H54 (cell line): ENCODE measurements at regions not wholly inside any gene's neighbourhood (a gene's known extent, or its start where the extent isn't known, plus 50 kb on each side); places are given as distances from the start of the nearest gene placed in this dataset.
"Not testable (repeated sequence)": the region's sequence is repeated elsewhere in the genome, so short reads cannot be mapped to it uniquely, and the experiment has no call there.

ENCODE experiments used
- DNase-seq: peaks from one replicate; pipeline ENCODE4 v3.0.0; 2011; ENCODE audit warnings: low spot score, mixed read lengths; ENCODE audit not compliant: insufficient read length
- FAIRE-seq: peaks from 3 replicates; lab custom pipeline; 2011; peaks lifted over from hg19 to GRCh38; lab: Jason Lieb, UNC
- POLR2A ChIP-seq: IDR thresholded peaks from 2 replicates; pipeline ENCODE4 v1.6.1; 2011; ENCODE audit warnings: low read depth, mild to moderate bottlenecking, low read length

DNA sequence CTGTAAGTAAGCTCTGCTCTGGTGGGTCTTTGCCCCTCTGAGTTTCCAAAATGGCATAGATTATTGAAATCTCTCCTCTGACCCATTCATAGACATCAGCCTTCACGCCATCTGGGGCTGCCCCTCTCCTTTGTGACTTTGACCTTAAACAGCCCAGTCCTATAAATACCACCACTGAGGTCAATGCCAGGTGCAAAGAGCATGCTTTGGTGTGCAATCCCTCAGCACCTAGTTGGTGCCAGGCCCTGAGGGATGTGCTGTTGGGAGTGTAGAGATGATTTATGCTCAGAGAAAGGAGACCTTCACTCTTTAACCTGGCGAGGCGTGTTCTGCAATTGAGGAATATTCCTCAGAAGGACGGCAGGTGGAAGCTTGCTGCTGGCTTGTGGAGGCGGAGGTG is 121.7 kb upstream of the TSHZ3 start:
- FAIRE-seq (no peak), DNase-seq (no peak)
- TF ChIP-seq POLR2A, result no peak

DNA sequence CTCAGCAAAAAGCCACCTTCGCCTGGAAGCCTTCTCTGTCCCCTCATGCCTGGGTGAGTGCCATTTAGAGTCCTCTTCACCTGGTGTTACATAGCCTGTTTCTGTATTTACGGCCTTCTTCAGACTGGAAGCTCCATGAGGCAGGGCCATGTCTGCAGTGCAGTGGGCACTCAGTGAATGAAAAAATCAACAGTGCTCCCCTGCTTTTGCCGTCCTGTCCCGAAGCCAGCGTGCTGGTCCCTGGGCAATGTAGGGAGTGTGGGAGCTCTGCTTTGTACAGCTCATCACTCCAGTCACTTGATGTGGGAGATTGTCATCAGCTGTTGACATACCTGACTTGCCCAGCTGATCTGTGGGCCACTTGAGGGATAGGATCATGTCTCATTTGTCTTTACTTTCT is 129.0 kb upstream of the TSHZ3 start:
- no peak for TF ChIP-seq POLR2A
- no peak for FAIRE-seq
- no peak for DNase-seq

DNA sequence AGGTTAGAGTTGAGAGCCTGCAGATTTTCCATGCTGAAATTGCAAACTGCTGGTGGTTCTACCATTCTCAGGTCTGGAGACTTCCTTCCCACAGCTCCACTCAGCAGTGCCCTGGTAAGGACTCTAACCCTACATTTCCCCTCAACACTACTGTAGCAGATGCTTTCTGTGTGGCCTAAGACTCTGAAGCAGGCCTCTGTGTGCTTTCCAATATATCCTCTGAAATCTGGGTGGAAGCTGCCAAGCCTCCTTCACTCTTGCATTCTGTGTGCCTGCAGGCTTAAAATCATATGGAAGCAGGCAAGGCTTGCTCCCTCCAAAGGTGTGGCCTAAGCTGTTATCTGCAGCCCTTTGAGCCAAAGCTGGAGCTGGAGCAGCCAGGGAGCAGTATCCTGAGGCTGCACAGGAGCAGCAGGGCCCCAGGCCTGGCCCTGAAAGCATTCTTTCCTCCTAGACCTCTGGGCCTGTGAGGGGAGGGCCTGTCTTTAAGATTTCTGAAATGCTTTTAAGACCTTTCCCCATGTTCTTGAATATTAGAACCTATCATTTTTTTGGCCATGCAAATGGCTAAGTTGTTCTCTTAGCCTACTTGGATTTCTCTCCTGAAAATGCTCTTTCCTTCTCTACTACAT is 134.1 kb upstream of the TSHZ3 start:
- no peak for TF ChIP-seq POLR2A
- FAIRE-seq (no peak), DNase-seq (no peak)

DNA sequence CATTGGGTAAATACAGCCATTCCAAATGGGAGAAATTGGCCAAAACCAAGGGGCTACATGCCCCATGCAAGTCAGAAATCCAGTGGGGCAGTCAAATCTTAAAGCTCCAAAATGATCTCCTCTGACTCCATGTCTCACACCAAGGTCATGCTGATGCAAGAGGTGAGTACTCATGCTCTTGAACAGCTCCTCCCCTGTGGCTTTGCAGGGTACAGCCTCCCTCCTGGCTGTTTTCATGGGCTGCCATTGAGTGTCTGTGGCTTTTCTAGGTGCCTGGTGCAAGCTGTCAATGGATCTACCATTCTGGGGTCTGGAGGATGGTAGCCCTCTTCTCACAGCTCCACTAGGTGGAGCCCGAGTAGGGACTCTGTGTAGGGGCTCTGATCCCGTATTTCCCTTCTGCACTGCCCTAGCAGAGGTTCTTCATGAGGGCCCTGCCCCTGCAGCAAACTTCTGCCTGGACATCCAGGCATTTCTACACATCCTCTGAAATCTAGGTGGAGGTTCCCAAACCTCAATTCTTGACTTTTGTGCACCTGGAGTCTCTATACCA is 135.7 kb upstream of the TSHZ3 start:
- FAIRE-seq, DNase-seq: not testable (repeated sequence)

DNA sequence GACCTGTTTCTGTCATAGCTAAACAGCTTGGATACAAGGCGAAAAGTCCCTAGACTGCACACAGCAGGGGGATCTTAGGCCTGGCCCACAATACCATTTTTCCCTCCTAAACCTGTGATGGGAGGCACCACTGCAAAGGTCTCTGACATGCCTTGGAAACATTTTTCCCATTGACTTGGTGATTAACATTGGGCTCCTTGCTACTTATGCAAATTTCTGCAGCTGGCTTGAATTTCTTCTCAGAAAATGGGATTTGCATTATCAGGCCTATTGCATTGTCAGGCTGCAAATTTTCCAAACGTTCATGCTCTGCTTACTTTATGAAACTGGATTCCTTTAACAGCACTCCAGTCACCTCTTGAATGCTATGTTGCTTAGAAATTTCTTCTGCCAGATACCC is 136.2 kb upstream of the TSHZ3 start:
- TF ChIP-seq POLR2A, result no peak
- FAIRE-seq, result no peak
- DNase-seq, result no peak

DNA sequence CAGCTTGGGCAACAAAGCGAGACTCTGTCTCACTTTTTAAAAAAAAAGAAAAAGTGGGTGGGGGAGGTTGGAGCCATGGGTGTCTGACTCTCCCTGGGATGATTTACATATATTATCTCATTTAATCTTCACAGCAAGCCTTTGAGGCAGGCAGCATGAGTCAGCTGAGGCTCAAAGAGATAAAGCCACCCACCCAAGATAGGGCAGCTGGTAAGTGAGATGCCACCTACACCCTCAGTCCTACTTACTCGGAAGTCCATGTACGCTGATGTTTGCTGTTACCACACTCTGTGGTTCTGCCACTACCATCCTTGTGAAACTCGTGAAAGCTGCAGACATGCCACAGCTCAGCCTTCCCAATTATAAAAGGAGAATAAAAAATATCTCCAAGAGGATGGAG is 142.0 kb upstream of the TSHZ3 start:
- DNase-seq (no peak), FAIRE-seq (no peak)
- TF ChIP-seq POLR2A, result no peak

DNA sequence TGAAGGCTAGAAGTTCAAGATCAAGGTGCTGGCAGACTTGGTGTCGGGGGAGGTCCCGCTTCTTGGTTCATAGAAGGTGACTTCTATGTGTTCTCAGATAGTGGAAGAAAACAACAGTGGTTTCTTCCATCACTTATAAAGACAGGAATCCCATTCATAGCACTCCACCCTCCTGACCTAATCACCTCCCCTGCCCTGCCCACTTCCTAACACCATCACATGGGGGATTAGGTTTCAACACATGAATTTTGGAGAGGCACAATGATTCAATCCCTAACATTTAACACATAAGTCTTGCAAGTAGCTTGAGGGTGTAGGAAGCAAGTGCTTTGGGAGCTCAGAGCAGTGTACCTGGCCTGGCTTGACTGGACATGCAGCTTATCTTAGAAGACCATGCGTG is 142.8 kb upstream of the TSHZ3 start:
- DNase-seq (no peak), FAIRE-seq (no peak)
- no peak for TF ChIP-seq POLR2A

DNA sequence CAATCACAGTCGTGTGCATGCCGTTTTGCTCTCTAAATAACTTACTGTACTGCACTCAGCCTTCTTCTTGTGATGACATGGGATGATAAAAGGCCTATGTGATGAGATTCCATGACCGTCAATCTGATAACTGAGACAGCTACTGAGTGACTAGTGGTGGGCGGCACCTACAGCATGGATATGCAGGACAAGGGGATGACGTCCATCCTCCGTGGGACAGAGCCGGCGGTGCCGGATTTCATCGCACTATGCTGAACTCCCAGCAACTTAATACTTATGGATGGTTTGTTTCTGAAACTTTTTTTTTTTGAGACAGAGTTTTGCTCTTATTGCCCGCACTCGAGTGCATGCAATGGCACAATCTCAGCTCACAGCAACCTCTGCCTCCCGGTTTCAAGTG is 146.8 kb upstream of the TSHZ3 start:
- DNase-seq (no peak), FAIRE-seq (no peak)
- no peak for TF ChIP-seq POLR2A

DNA sequence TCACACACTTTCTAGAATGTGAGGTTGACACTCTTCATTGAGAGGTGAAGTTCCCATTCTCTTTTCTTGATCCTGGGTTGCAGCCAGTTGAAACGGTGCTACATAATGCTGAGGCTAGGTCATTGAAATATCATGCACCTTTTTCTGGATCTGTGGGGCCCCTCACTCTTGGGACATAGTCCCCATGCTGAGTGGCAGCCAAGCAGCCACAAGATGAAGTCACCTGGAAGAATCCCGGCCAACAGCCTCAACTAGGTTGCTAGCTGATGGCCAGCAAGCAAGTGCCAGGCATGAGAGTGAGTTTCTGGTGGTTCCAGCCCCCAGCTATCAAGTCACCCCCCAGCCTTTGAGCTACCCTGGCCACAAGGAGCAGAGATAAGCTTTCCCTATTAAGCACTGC is 148.5 kb upstream of the TSHZ3 start:
- no peak for FAIRE-seq
- DNase-seq, result no peak
- TF ChIP-seq POLR2A, result no peak

DNA sequence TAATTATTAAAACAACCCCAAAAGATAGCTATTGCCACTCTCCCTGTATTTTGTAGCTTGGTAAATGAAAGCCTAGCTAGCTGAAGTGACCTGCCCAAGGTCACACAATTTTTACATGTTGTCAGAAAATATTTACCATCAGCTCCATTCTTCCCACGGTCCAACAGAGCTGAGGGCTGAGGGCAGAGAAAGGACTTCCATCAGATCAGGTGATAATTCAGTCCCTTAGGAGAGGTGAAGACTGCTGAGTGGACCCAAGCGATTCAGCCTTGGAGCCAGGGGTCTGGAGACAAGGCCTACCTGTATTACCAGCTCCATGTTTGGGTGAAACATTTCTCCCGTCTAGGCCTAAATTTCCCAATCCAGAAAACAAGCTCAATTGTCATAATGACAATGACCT is 149.5 kb upstream of the TSHZ3 start:
- no peak for TF ChIP-seq POLR2A
- DNase-seq (no peak), FAIRE-seq (no peak)

DNA sequence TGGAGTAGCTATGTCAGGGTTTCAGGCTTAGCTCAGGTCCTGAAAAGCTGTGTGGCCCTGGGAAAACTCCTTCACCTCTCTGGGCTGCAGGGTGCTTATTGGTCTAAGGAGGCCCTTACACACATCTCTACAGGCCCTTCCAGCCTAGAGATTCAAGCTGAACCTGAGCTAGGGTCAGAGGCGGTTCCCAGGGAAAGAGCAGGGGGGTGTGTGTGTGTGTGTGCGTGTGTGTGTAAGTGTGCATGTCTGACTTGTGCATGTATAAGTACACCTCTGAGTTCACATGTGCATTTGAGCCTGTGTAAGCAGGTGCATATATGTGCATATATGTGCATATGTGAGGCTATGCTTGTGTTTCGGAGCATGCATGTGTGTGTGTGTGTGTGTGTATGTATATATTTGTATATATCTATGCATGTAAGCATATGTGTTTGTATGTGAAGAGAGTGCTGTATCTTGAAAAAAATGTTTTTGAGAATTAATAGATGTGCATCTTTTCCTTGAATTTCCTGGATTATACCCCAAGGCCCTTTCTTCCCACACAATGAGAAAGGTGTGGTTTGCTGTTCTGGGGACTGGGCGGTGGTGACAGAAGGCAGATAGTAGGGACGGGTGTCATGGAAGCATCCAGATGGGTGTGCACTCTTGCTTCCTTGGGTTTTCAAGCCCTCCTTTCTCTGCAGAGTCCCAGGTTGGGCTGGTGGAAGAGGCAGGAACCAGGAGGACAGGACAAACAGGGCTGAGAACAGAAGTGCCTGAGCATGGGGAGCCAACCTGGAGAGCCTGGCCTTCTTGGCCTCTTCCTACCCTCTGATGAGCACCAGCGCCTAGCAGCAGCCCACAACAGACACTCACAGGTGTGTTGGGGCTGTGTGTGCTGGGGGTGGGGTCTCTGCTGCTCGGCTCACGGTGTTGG is 150.3 kb upstream of the TSHZ3 start:
- DNase-seq, result no peak
- no peak for TF ChIP-seq POLR2A
- FAIRE-seq, result no peak

DNA sequence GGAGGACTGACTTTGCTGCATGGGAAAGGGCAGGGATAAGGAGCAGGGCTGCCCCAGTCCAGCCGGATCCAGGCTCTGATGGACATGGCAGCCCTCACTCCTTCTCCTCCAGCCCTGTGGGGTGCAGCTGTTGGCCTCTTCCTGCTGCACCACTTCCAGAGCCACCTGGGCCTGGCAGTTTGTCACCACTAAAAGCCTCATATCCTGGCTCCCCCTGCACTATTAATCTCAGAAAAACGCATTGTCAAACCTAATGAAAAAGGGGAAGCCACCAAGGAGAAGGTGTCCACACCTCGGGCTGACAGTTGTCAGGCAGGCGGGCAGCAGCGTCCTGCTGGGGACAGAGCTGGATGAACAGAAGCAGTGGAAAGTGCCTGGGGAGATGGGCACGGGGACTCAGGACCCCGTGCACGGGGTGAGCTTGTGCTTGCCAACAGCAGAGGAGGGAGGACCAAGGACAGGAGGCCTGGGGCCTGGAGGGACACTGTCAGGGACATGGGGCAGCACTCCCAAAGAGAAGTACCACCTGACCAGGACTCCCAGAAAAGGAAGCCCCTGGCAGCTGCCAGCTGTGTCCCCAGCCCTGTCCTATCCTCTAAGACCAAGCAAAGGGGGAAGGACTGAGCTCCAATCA is 151.1 kb upstream of the TSHZ3 start:
- FAIRE-seq, result no peak
- no peak for TF ChIP-seq POLR2A
- DNase-seq, result no peak

DNA sequence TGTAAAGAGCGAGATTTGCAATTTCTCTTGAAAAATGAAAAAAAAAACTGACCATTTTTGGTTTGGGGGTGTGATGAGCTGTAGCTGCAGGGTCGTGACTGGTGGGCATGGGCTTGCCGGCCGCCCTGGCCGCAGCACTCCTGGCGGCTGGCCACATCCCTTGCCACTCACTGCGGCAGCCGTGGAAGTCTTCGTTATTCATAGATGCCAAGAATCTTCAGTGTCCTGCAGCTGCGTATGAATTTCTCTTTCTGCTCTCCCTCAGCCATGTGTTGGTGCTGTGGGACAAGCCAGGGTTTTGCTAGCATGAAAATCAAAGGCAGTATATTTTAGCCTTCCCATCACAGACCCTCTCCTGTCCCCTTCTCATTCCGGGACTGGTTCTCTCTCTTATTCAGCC is 151.7 kb upstream of the TSHZ3 start:
- no peak for TF ChIP-seq POLR2A
- DNase-seq (no peak), FAIRE-seq (no peak)
